Endothelial cell of umbilical vein (primary cell): ENCODE measurements at regions not wholly inside any gene's neighbourhood (a gene's known extent, or its start where the extent isn't known, plus 50 kb on each side); places are given as distances from the start of the nearest gene placed in this dataset.

ENCODE experiments used
- CTCF ChIP-seq, 2 donors: IDR thresholded peaks; 1 replicate in 1 of 2; 2 replicates in 1 of 2; pipeline ENCODE4 v1.5.1; 2011; ENCODE audit warnings: low read length in 2 of 2, mild to moderate bottlenecking in 2 of 2, moderate library complexity in 2 of 2, control low read depth in 1 of 2, inconsistent platforms in 1 of 2, low read depth in 1 of 2; ENCODE audit not compliant: insufficient read depth in 1 of 2; ENCODE audit errors: extremely low read depth in 1 of 2
- POLR2A ChIP-seq: IDR thresholded peaks from 2 replicates; pipeline ENCODE4 v1.6.1; 2012; ENCODE audit warnings: low read depth, mild to moderate bottlenecking, control low read depth, low read length

GRCh38 chr12:93957168-93957567 lies 191.2 kb upstream of the PLXNC1 start:
- TF ChIP-seq POLR2A (no peak), CTCF (IDR thresholded peaks at IDR 0.05; ENCODE audit: extremely low read depth in 1 of 2, insufficient read depth in 1 of 2, low read depth in 1 of 2, low read length in 2 of 2) (no peak)
